Heart left ventricle (tissue), 13 donors: ENCODE measurements at regions not wholly inside any gene's neighbourhood (a gene's known extent, or its start where the extent isn't known, plus 50 kb on each side); places are given as distances from the start of the nearest gene placed in this dataset.

Experiments used
- CTCF ChIP-seq, 12 donors: fragments of 200-600 bp; sonication (generic) in 4 of 12; IDR thresholded peaks; one replicate each; pipeline versions ENCODE4 v1.5.0 to v1.8.0; 2018 to 2022; ENCODE audit warnings: antibody characterized with exemption in 12 of 12, mild to moderate bottlenecking in 5 of 12
- POLR2A ChIP-seq, 2 donors: fragments of 450-650 bp; IDR thresholded peaks; one replicate each; pipeline ENCODE4 v1.6.1; 2017; ENCODE audit warnings: antibody characterized with exemption in 2 of 2, mild to moderate bottlenecking in 2 of 2, moderate library complexity in 2 of 2
- donor health status: ischemic (EF 13 %, LVEDD 7.1; RV severe dilation, severe dysfunction).
- donor health status: DM: no; HTN: yes; CAD: no.
- donor health status: DM: no; HTN: no; CAD: no.
- donor health status: ischemic (EF 25% LVEDD 6.9; RV normal size, moderate dysfunction).
- donor health status: ischemic (EF 25% LVEDD 5.7; RV mildly dilated, moderate dysfunction).
- donor health status: ischemic (EF 35%, LVEDD 5.7; RV mildly dilated, moderate dysfunction).
- donor health status: nonischemic (EF 11% LVEDD 7.7; RV severe dilation, severe dysfunction).
- donor health status: DM: yes; HTN: yes; CAD: no.
- donor health status: PGD.
- donor health status: ischemic (EF 29% LVEDD 5.4; RV normal size, mild dysfunction).
- donor health status: nonischemic (EF 23%, LVEDD 6.1; RV moderate dilation, normal function).

- no peak for TF ChIP-seq CTCF (IDR thresholded peaks at IDR 0.05)
- TF ChIP-seq POLR2A (IDR thresholded peaks at IDR 0.05) = no peak
Measured at GRCh38 chr14:80134321-80134720, 77.0 kb downstream of the DIO2 start.
